Astrocyte (in vitro differentiated cells and primary cell): ENCODE measurements at regions not wholly inside any gene's neighbourhood (a gene's known extent, or its start where the extent isn't known, plus 50 kb on each side); places are given as distances from the start of the nearest gene placed in this dataset.

ENCODE experiments used
- DNase-seq: peaks from one replicate; pipeline ENCODE4 v3.0.0-alpha.2; 2010; ENCODE audit warnings: low read depth
- FAIRE-seq: peaks from 2 replicates; lab custom pipeline; 2011; peaks lifted over from hg19 to GRCh38; lab: Jason Lieb, UNC
- H2AFZ ChIP-seq: 2 replicates; pipeline ENCODE4 v1.6.0; 2012; ENCODE audit warnings: low read depth, low read length, inconsistent platforms
- H3K27ac ChIP-seq: 2 replicates; pipeline ENCODE4 v1.5.1; 2011; ENCODE audit warnings: low read depth, low read length, inconsistent platforms
- H3K27me3 ChIP-seq: 2 replicates; pipeline ENCODE4 v1.6.0; 2011; ENCODE audit warnings: low read length, inconsistent platforms; ENCODE audit not compliant: insufficient read depth
- H3K36me3 ChIP-seq: 2 replicates; pipeline ENCODE4 v1.5.1; 2011; ENCODE audit warnings: low read length, inconsistent platforms; ENCODE audit not compliant: insufficient read depth
- H3K4me1 ChIP-seq: 2 replicates; pipeline ENCODE4 v1.5.1; 2011; ENCODE audit warnings: low read length, inconsistent platforms; ENCODE audit not compliant: insufficient read depth
- H3K4me2 ChIP-seq: 2 replicates; pipeline ENCODE4 v1.6.0; 2012; ENCODE audit warnings: low read length, inconsistent platforms
- H3K4me3 ChIP-seq: 2 replicates; pipeline ENCODE4 v1.5.1; 2011; ENCODE audit warnings: low read depth, mild to moderate bottlenecking, low read length, inconsistent platforms; ENCODE audit not compliant: insufficient read depth
- H3K79me2 ChIP-seq: 2 replicates; pipeline ENCODE4 v1.6.0; 2012; ENCODE audit warnings: mild to moderate bottlenecking, low read length, inconsistent platforms; ENCODE audit not compliant: insufficient read depth
- H3K9ac ChIP-seq: 2 replicates; pipeline ENCODE4 v1.6.0; 2012; ENCODE audit warnings: mild to moderate bottlenecking, low read length, inconsistent platforms
- H3K9me3 ChIP-seq: 2 replicates; pipeline ENCODE4 v1.5.1; 2012; ENCODE audit warnings: low read depth, mild to moderate bottlenecking, low read length, inconsistent platforms; ENCODE audit not compliant: insufficient read depth
- H4K20me1 ChIP-seq: 2 replicates; pipeline ENCODE4 v1.6.0; 2012; ENCODE audit warnings: low read length, inconsistent platforms; ENCODE audit not compliant: insufficient read depth
- H3K27ac Mint-ChIP-seq: one replicate; pipeline ENCODE4 v1.8.0; 2021; ENCODE audit warnings: mild to moderate bottlenecking, mixed read lengths; ENCODE audit not compliant: unreplicated experiment
- H3K27me3 Mint-ChIP-seq: one replicate; pipeline ENCODE4 v1.8.0; 2021; ENCODE audit warnings: low read depth, mixed read lengths; ENCODE audit not compliant: unreplicated experiment
- H3K36me3 Mint-ChIP-seq: one replicate; pipeline ENCODE4 v1.8.0; 2021; ENCODE audit warnings: low read depth, mixed read lengths; ENCODE audit not compliant: unreplicated experiment
- H3K4me1 Mint-ChIP-seq: one replicate; pipeline ENCODE4 v1.8.0; 2021; ENCODE audit warnings: low read depth, mixed read lengths; ENCODE audit not compliant: unreplicated experiment
- H3K4me3 Mint-ChIP-seq: one replicate; pipeline ENCODE4 v1.8.0; 2021; ENCODE audit warnings: mild to moderate bottlenecking, moderate library complexity, mixed read lengths; ENCODE audit not compliant: unreplicated experiment
- H3K9me3 Mint-ChIP-seq: one replicate; pipeline ENCODE4 v1.8.0; 2021; ENCODE audit warnings: mild to moderate bottlenecking, mixed read lengths; ENCODE audit not compliant: unreplicated experiment
- EZH2 ChIP-seq: IDR thresholded peaks from 2 replicates; pipeline ENCODE4 v1.6.1; 2012; ENCODE audit warnings: mild to moderate bottlenecking, low read length, inconsistent platforms; ENCODE audit not compliant: insufficient read depth
- TF ChIP-seq, protein P1 (sequence below): IDR thresholded peaks from 2 replicates; pipeline ENCODE4 v1.5.1; 2011; ENCODE audit warnings: low read depth, mild to moderate bottlenecking, inconsistent platforms, low read length, moderate library complexity; ENCODE audit not compliant: insufficient read depth

GRCh38 chr3:193801097-193801496, 208.1 kb downstream of the OPA1 start:
- TF ChIP-seq EZH2: no peak
- TF ChIP-seq, protein P1, sequence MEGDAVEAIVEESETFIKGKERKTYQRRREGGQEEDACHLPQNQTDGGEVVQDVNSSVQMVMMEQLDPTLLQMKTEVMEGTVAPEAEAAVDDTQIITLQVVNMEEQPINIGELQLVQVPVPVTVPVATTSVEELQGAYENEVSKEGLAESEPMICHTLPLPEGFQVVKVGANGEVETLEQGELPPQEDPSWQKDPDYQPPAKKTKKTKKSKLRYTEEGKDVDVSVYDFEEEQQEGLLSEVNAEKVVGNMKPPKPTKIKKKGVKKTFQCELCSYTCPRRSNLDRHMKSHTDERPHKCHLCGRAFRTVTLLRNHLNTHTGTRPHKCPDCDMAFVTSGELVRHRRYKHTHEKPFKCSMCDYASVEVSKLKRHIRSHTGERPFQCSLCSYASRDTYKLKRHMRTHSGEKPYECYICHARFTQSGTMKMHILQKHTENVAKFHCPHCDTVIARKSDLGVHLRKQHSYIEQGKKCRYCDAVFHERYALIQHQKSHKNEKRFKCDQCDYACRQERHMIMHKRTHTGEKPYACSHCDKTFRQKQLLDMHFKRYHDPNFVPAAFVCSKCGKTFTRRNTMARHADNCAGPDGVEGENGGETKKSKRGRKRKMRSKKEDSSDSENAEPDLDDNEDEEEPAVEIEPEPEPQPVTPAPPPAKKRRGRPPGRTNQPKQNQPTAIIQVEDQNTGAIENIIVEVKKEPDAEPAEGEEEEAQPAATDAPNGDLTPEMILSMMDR: no peak
- Histone ChIP-seq H3K9me3 (no peaks in the 10 kb centered on the region), H3K27me3 (peaks cover 28% of the 10 kb centered on the region), H3K4me2 (no peak overlapping the region), H2AFZ (no peak overlapping the region), H3K79me2 (no peaks in the 10 kb centered on the region), H3K9ac (no peak overlapping the region), H3K27ac (no peak overlapping the region), H3K4me1 (peaks cover 5% of the 10 kb centered on the region), H3K4me3 (no peak overlapping the region), H3K36me3 (no peaks in the 10 kb centered on the region), H4K20me1 (no peaks in the 10 kb centered on the region)
- peaks cover 75% of the 10 kb centered on the region for H3K27me3 Mint-ChIP-seq
- DNase-seq: no peak
- peaks cover 4% of the 10 kb centered on the region for H3K4me1 Mint-ChIP-seq
- no peak overlapping the region for H3K4me3 Mint-ChIP-seq
- H3K27ac Mint-ChIP-seq: no peak overlapping the region
- no peaks in the 10 kb centered on the region for H3K36me3 Mint-ChIP-seq
- no peak for FAIRE-seq
- H3K9me3 Mint-ChIP-seq: peaks cover 4% of the 10 kb centered on the region

GRCh38 chr3:193803288-193803687, 210.3 kb downstream of the OPA1 start:
- Histone ChIP-seq H3K27ac (no peak overlapping the region), H4K20me1 (no peaks in the 10 kb centered on the region), H3K4me3 (no peak overlapping the region), H3K36me3 (no peaks in the 10 kb centered on the region), H3K27me3 (peaks cover 32% of the 10 kb centered on the region), H2AFZ (no peak overlapping the region), H3K79me2 (no peaks in the 10 kb centered on the region), H3K4me1 (peaks cover 6% of the 10 kb centered on the region), H3K4me2 (no peak overlapping the region), H3K9ac (no peak overlapping the region), H3K9me3 (no peaks in the 10 kb centered on the region)
- Mint-ChIP-seq H3K27me3 (peaks cover 75% of the 10 kb centered on the region), H3K27ac (no peak overlapping the region), H3K9me3 (peaks cover 8% of the 10 kb centered on the region), H3K4me1 (peaks cover 5% of the 10 kb centered on the region), H3K36me3 (peaks cover 3% of the 10 kb centered on the region), H3K4me3 (no peak overlapping the region)
- TF ChIP-seq EZH2: no peak
- TF ChIP-seq, protein P1: no peak
- DNase-seq (no peak), FAIRE-seq (no peak)

- Mint-ChIP-seq H3K27me3 (peaks cover 74% of the 10 kb centered on the region), H3K36me3 (peaks cover 3% of the 10 kb centered on the region), H3K4me3 (no peak overlapping the region), H3K9me3 (peaks cover 14% of the 10 kb centered on the region), H3K27ac (peak overlapping the region; percentile 15), H3K4me1 (peaks cover 5% of the 10 kb centered on the region)
- Histone ChIP-seq H3K9me3 (no peaks in the 10 kb centered on the region), H3K27ac (peak overlapping the region; percentile 21), H3K9ac (peak overlapping the region; percentile 13), H2AFZ (no peak overlapping the region), H3K27me3 (peaks cover 36% of the 10 kb centered on the region), H3K4me3 (no peak overlapping the region), H4K20me1 (no peaks in the 10 kb centered on the region), H3K4me2 (no peak overlapping the region), H3K4me1 (peaks cover 6% of the 10 kb centered on the region), H3K79me2 (no peaks in the 10 kb centered on the region), H3K36me3 (no peaks in the 10 kb centered on the region)
- FAIRE-seq: no peak
- TF ChIP-seq, protein P1: no peak
- no peak for TF ChIP-seq EZH2
- DNase-seq: peak; percentile 98
Measured at GRCh38 chr3:193805448-193805847, 212.4 kb downstream of the OPA1 start.
